ENCODE measurements at regions not wholly inside any gene's neighbourhood (a gene's known extent, or its start where the extent isn't known, plus 50 kb on each side); places are given as distances from the start of the nearest gene placed in this dataset.

DNA sequence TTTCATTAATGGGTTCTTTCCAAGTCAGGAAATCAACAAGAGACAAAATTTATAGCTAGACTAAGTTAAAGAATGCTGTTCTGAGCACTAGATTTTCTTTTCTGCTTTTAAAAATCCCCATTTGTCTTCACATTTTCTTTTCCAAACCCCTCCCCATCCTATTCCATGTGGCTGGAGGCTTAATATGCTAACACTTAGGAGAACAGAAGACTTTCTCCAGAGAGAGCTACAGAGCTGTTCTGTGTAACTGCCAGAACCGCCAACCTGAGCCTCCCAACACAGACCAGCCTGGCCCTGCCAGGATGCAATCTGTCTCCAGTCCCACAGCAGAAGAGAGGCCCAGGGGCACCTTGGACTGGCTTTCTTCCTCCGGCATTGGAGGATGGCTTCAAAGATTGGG, 264.1 kb downstream of the NDFIP2 start:
- no peaks in the 10 kb centered on the region for H3K9me3 ChIP-seq (ENCODE audit: control insufficient read depth, low read depth, low read length)
- no peaks in the 10 kb centered on the region for H3K23me2 ChIP-seq (ENCODE audit: insufficient read length, low read depth, low read length, poor library complexity, severe bottlenecking)
- H3K27ac Mint-ChIP-seq = no peak overlapping the region; a peak in 1 of 7 replicates
- H3K27me3 Mint-ChIP-seq (ENCODE audit: low read depth) = no peaks in the 10 kb centered on the region
- no peak overlapping the region for H2BK120ac ChIP-seq (ENCODE audit: low read depth, low read length, poor library complexity, severe bottlenecking)
- no peak overlapping the region for H2AFZ ChIP-seq (ENCODE audit: low read length)
- H3K27ac ChIP-seq (ENCODE audit: insufficient read length, low read depth, low read length) = no peak overlapping the region
- no peak overlapping the region for H2BK15ac ChIP-seq (ENCODE audit: low read depth, low read length)
- H4K5ac ChIP-seq (ENCODE audit: insufficient read length, low read depth, low read length) = no peak overlapping the region
- H3K79me1 ChIP-seq (ENCODE audit: insufficient read depth, low read depth, low read length, poor library complexity, severe bottlenecking) = no peaks in the 10 kb centered on the region
- no peak overlapping the region for H3K4me2 ChIP-seq (ENCODE audit: insufficient read depth, insufficient read length, low read length)
- no peak for DNase-seq
- no peaks in the 10 kb centered on the region; a peak in 1 of 5 replicates for H3K9me3 Mint-ChIP-seq
- no peak overlapping the region for H4K91ac ChIP-seq (ENCODE audit: insufficient read length, low read depth, low read length)
- H3K4me1 Mint-ChIP-seq = peaks cover 1% of the 10 kb centered on the region in 2 experiments; a peak in 3 of 4 replicates
- no peak overlapping the region for H3K9ac ChIP-seq (ENCODE audit: extremely low read depth, insufficient read length, low read length)
- no peak overlapping the region for H2AK5ac ChIP-seq (ENCODE audit: insufficient read length, low read length)
- no peak overlapping the region for H3T11ph ChIP-seq (ENCODE audit: low read length)
- H3K56ac ChIP-seq (ENCODE audit: insufficient read length, low read depth, low read length) = no peak overlapping the region
- no peak overlapping the region for H3K23ac ChIP-seq (ENCODE audit: insufficient read length, low read depth, low read length)
- no CpG with 5 or more reads among the region's 2 CpGs for WGBS (ENCODE audit: extremely low coverage, insufficient read length, low lambda C conversion rate)
- H4K20me1 ChIP-seq (ENCODE audit: control insufficient read depth, insufficient read depth, insufficient read length) = no peaks in the 10 kb centered on the region
- no peaks in the 10 kb centered on the region for H3K36me3 Mint-ChIP-seq (ENCODE audit: insufficient read depth in 1 of 3, low read depth in 3 of 3)
- H4K8ac ChIP-seq (replicated peaks; ENCODE audit: insufficient read length, low read depth, low read length) = no peak overlapping the region
- no peak overlapping the region for H2BK5ac ChIP-seq (ENCODE audit: insufficient read length, low read length)
- H3K14ac ChIP-seq (ENCODE audit: insufficient read depth, low read length) = no peak overlapping the region
- TF ChIP-seq, protein P1, sequence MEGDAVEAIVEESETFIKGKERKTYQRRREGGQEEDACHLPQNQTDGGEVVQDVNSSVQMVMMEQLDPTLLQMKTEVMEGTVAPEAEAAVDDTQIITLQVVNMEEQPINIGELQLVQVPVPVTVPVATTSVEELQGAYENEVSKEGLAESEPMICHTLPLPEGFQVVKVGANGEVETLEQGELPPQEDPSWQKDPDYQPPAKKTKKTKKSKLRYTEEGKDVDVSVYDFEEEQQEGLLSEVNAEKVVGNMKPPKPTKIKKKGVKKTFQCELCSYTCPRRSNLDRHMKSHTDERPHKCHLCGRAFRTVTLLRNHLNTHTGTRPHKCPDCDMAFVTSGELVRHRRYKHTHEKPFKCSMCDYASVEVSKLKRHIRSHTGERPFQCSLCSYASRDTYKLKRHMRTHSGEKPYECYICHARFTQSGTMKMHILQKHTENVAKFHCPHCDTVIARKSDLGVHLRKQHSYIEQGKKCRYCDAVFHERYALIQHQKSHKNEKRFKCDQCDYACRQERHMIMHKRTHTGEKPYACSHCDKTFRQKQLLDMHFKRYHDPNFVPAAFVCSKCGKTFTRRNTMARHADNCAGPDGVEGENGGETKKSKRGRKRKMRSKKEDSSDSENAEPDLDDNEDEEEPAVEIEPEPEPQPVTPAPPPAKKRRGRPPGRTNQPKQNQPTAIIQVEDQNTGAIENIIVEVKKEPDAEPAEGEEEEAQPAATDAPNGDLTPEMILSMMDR (conservative IDR thresholded peaks at IDR 0.05) = no peak
- H3K18ac ChIP-seq (ENCODE audit: insufficient read length, low read depth, low read length) = no peak overlapping the region
- H3K79me2 ChIP-seq (ENCODE audit: insufficient read depth, low read length) = no peaks in the 10 kb centered on the region
- no peak overlapping the region for H2BK20ac ChIP-seq (ENCODE audit: low read depth, low read length, poor library complexity, severe bottlenecking)
- H3K4me3 Mint-ChIP-seq = no peak overlapping the region
- no peak overlapping the region for H3K4ac ChIP-seq (ENCODE audit: low read depth, low read length)
- H2BK12ac ChIP-seq (ENCODE audit: insufficient read length, low read depth, low read length) = no peak overlapping the region
- H3K4me1 ChIP-seq (ENCODE audit: insufficient read depth, low read length) = no peaks in the 10 kb centered on the region
- H3K27me3 ChIP-seq (ENCODE audit: insufficient read depth, low read length) = no peaks in the 10 kb centered on the region
